ENCODE measurements at regions not wholly inside any gene's neighbourhood (a gene's known extent, or its start where the extent isn't known, plus 50 kb on each side); places are given as distances from the start of the nearest gene placed in this dataset.

DNA sequence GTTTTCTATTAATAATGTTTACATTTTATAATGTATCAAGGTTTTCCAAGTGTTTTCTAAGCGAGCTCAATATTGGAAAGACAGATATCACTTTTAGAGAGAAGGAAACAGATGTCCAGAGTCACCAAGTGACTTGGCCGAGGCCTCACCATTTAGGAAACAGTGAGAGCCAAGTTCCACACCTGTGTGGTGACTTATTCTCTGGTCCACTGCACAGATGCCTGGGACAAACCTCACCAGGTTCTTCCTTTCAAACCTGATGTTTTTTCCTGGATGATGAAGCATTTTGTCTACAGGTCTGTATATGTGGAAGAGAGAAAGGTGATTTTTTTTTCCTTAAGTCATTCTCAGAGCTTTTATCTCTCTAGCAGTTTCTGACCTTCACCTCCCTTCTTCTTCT lies 280.7 kb downstream of the LPIN1 start:
- POLR2A ChIA-PET: interaction anchor here (0.7 to 2.2 kb wide), 8 partner anchors 9 to 103 kb away, joined by 3 to 7 read pairs (median 4); no protein-coding TSS in a partner anchor

DNA sequence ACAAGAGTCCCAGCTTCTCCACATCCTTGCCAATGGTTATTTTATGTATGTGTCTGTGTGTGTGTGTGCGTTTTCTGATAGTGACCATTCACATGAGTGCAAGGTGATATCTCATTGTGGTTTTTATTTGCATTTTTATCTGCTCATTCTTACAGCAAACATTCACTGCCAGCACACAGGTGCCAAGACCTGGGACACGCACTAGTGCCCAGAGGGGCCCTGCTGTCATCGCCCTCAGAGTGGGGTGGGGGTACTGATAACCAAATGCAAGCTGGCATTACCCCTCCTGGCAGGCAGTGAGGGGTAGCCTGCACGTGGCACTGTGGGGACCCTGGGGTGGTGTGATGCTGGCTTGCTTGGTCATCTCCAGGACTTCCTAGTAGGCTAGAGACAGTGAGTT lies 285.4 kb downstream of the LPIN1 start:
- H3K4me3 ChIP-seq (ENCODE audit: low read depth, low read length, poor library complexity, severe bottlenecking): peak overlapping the region; percentile 45
- no peaks in the 10 kb centered on the region for H3K9me2 ChIP-seq (ENCODE audit: insufficient read depth, low read length)
- H3K79me2 ChIP-seq (ENCODE audit: insufficient read depth, low read depth, low read length): no peaks in the 10 kb centered on the region
- H3K4me1 ChIP-seq (ENCODE audit: insufficient read depth, low read length, poor library complexity, severe bottlenecking): peaks cover 88% of the 10 kb centered on the region
- H3K4me2 ChIP-seq (ENCODE audit: low read length): peak overlapping the region; percentile 88
- BruUV-seq (replicated peaks): no TSS peak
- ChIA-PET POLR2A (interaction anchor here (0.8 to 10.1 kb wide), 4 partner anchors 9 to 132 kb away, joined by 3 to 256 read pairs (median 7); no protein-coding TSS in a partner anchor), CTCF (ENCODE audit: unreplicated experiment) (interaction anchor here (6.9 kb wide), 1 partner anchor 14 kb away, joined by 94 read pairs; no protein-coding TSS in a partner anchor)
- peaks cover 27% of the 10 kb centered on the region; the same call in 1 of the 2 replicates for H3K9me3 ChIP-seq (ENCODE audit: low read length)
- peak; percentile 86 for DNase-seq (ENCODE audit: low spot score)
- H3K27ac ChIP-seq (ENCODE audit: low read depth, low read length, poor library complexity, severe bottlenecking): peak overlapping the region; percentile 98
- no peak for TF ChIP-seq CTCF (conservative IDR thresholded peaks at IDR 0.05; ENCODE audit: low read length)
- no peak for TF ChIP-seq EZH2phosphoT487 (IDR thresholded peaks at IDR 0.05; ENCODE audit: borderline replicate concordance, low read depth, low read length)
- no peaks in the 10 kb centered on the region for H3K36me3 ChIP-seq (ENCODE audit: insufficient read depth, low read length)
- intact Hi-C loops (cut with micrococcal nuclease; ENCODE audit: unreplicated experiment): loop anchor here (1.0 to 5.0 kb wide), 7 partner anchors 13 to 685 kb away; partner anchors contain the start of genes LPIN1 and TRIB2
- H2AFZ ChIP-seq (ENCODE audit: low read length): peak overlapping the region; percentile 53; the same call in 1 of the 2 replicates
- no peaks in the 10 kb centered on the region for H4K20me1 ChIP-seq (ENCODE audit: insufficient read depth, low read length)

More for the DNA sequence above, 280.7 kb downstream of the LPIN1 start:
- TF ChIP-seq CTCF (conservative IDR thresholded peaks at IDR 0.05; ENCODE audit: low read length) (no peak), EZH2phosphoT487 (IDR thresholded peaks at IDR 0.05; ENCODE audit: borderline replicate concordance, low read depth, low read length) (no peak)
- no peaks in the 10 kb centered on the region for H4K20me1 ChIP-seq (ENCODE audit: insufficient read depth, low read length)
- DNase-seq (ENCODE audit: low spot score): no peak
- H3K9me2 ChIP-seq (ENCODE audit: insufficient read depth, low read length): no peaks in the 10 kb centered on the region
- peak overlapping the region; percentile 18; the same call in 1 of the 2 replicates for H2AFZ ChIP-seq (ENCODE audit: low read length)
- H3K79me2 ChIP-seq (ENCODE audit: insufficient read depth, low read depth, low read length): no peaks in the 10 kb centered on the region
- peaks cover 19% of the 10 kb centered on the region; the same call in 1 of the 2 replicates for H3K9me3 ChIP-seq (ENCODE audit: low read length)
- intact Hi-C loops (cut with micrococcal nuclease; ENCODE audit: unreplicated experiment): no loop called here
- peak overlapping the region; percentile 34 for H3K4me2 ChIP-seq (ENCODE audit: low read length)
- no peak overlapping the region for H3K4me3 ChIP-seq (ENCODE audit: low read depth, low read length, poor library complexity, severe bottlenecking)
- H3K4me1 ChIP-seq (ENCODE audit: insufficient read depth, low read length, poor library complexity, severe bottlenecking): peaks cover 46% of the 10 kb centered on the region
- BruUV-seq (replicated peaks): no TSS peak
- no peaks in the 10 kb centered on the region for H3K36me3 ChIP-seq (ENCODE audit: insufficient read depth, low read length)
- no peak overlapping the region for H3K27ac ChIP-seq (ENCODE audit: low read depth, low read length, poor library complexity, severe bottlenecking)
- CTCF ChIA-PET (ENCODE audit: unreplicated experiment): interaction anchor here (0.7 to 1.4 kb wide), 2 partner anchors 18 to 154 kb away, joined by 3 read pairs; no protein-coding TSS in a partner anchor

GRCh38 chr2:12032398-12032797 lies 286.0 kb downstream of the LPIN1 start:
- DNase-seq (ENCODE audit: low spot score): peak; percentile 97
- no TSS peak for BruUV-seq (replicated peaks)
- H3K4me3 ChIP-seq (ENCODE audit: low read depth, low read length, poor library complexity, severe bottlenecking): peak overlapping the region; percentile 45
- peak overlapping the region; percentile 88 for H3K4me2 ChIP-seq (ENCODE audit: low read length)
- no peaks in the 10 kb centered on the region for H3K9me2 ChIP-seq (ENCODE audit: insufficient read depth, low read length)
- peak overlapping the region; percentile 53; the same call in 1 of the 2 replicates for H2AFZ ChIP-seq (ENCODE audit: low read length)
- peak overlapping the region; percentile 98 for H3K27ac ChIP-seq (ENCODE audit: low read depth, low read length, poor library complexity, severe bottlenecking)
- peaks cover 27% of the 10 kb centered on the region; the same call in 1 of the 2 replicates for H3K9me3 ChIP-seq (ENCODE audit: low read length)
- ChIA-PET CTCF (ENCODE audit: unreplicated experiment) (interaction anchor here (0.8 to 6.9 kb wide), 2 partner anchors 13 kb away, joined by 3 to 94 read pairs; no protein-coding TSS in a partner anchor), POLR2A (interaction anchor here (0.6 to 10.1 kb wide), 17 partner anchors 9 to 271 kb away, joined by 3 to 256 read pairs (median 3); no protein-coding TSS in a partner anchor)
- TF ChIP-seq CTCF (conservative IDR thresholded peaks at IDR 0.05; ENCODE audit: low read length) (peak; percentile 81), EZH2phosphoT487 (IDR thresholded peaks at IDR 0.05; ENCODE audit: borderline replicate concordance, low read depth, low read length) (no peak)
- no peaks in the 10 kb centered on the region for H4K20me1 ChIP-seq (ENCODE audit: insufficient read depth, low read length)
- H3K79me2 ChIP-seq (ENCODE audit: insufficient read depth, low read depth, low read length): no peaks in the 10 kb centered on the region
- H3K36me3 ChIP-seq (ENCODE audit: insufficient read depth, low read length): no peaks in the 10 kb centered on the region
- peaks cover 88% of the 10 kb centered on the region for H3K4me1 ChIP-seq (ENCODE audit: insufficient read depth, low read length, poor library complexity, severe bottlenecking)
- intact Hi-C loops (cut with micrococcal nuclease; ENCODE audit: unreplicated experiment): loop anchor here (1.0 to 5.0 kb wide), 7 partner anchors 13 to 685 kb away; partner anchors contain the start of genes LPIN1 and TRIB2
